PC-9 (cell line): ENCODE measurements at regions not wholly inside any gene's neighbourhood (a gene's known extent, or its start where the extent isn't known, plus 50 kb on each side); places are given as distances from the start of the nearest gene placed in this dataset.

Experiments used
- EZH2 ChIP-seq: fragments of 200-600 bp; sonication (generic); IDR thresholded peaks from 2 replicates; pipeline ENCODE4 v1.8.0; 2017; ENCODE audit warnings: antibody characterized with exemption, low read depth
- TF ChIP-seq, protein P1 (sequence below): fragments of 200-600 bp; sonication (generic); conservative IDR thresholded peaks from 2 replicates; pipeline ENCODE4 v1.6.1; 2017; ENCODE audit warnings: mixed run types, antibody characterized with exemption, mild to moderate bottlenecking, moderate library complexity

DNA sequence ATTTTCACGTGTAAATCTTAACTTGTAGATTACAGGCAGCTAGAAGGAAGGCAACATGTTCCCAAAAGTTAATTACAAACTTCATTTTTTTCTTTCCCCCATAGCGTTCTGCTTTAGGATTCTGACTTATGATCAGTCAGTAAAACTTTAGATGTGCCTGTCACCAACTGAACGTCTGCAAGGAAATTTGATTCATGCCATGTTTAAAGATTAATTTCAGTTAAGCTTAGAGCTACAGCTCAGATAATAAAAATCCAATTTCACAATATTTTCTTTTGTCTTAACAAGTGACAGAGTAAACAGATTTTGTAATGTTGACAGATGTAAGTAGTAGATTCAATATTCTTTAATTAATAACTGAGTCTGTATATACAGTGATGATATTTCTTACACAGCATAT lies 253.1 kb downstream of the NFKBIZ start:
- TF ChIP-seq, protein P1, sequence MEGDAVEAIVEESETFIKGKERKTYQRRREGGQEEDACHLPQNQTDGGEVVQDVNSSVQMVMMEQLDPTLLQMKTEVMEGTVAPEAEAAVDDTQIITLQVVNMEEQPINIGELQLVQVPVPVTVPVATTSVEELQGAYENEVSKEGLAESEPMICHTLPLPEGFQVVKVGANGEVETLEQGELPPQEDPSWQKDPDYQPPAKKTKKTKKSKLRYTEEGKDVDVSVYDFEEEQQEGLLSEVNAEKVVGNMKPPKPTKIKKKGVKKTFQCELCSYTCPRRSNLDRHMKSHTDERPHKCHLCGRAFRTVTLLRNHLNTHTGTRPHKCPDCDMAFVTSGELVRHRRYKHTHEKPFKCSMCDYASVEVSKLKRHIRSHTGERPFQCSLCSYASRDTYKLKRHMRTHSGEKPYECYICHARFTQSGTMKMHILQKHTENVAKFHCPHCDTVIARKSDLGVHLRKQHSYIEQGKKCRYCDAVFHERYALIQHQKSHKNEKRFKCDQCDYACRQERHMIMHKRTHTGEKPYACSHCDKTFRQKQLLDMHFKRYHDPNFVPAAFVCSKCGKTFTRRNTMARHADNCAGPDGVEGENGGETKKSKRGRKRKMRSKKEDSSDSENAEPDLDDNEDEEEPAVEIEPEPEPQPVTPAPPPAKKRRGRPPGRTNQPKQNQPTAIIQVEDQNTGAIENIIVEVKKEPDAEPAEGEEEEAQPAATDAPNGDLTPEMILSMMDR, result no peak
- no peak for TF ChIP-seq EZH2
